ENCODE measurements at regions not wholly inside any gene's neighbourhood (a gene's known extent, or its start where the extent isn't known, plus 50 kb on each side); places are given as distances from the start of the nearest gene placed in this dataset.

GRCh38 chr3:153320585-153321128 lies 158.6 kb downstream of the RAP2B start:
- TF ChIP-seq CTCF (conservative IDR thresholded peaks at IDR 0.05; ENCODE audit: low read depth, low read length) (no peak), EZH2 (IDR thresholded peaks at IDR 0.05; ENCODE audit: borderline replicate concordance, low read depth, low read length, poor library complexity, severe bottlenecking) (no peak)
